H9 (cell line): ENCODE measurements at regions not wholly inside any gene's neighbourhood (a gene's known extent, or its start where the extent isn't known, plus 50 kb on each side); places are given as distances from the start of the nearest gene placed in this dataset.
"Not testable (repeated sequence)": the region's sequence is repeated elsewhere in the genome, so short reads cannot be mapped to it uniquely, and the experiment has no call there.

Source experiments
- DNase-seq: peaks from one replicate; pipeline ENCODE4 v3.0.0-alpha.2; 2017
- H2AFZ ChIP-seq: one replicate; pipeline ENCODE4 v1.6.1; 2013; ENCODE audit warnings: mild to moderate bottlenecking, low read length, control low read depth, moderate library complexity
- H2AK5ac ChIP-seq: 2 replicates; pipeline ENCODE4 v1.6.1; 2013; ENCODE audit warnings: low read length, control low read depth, mixed read lengths; ENCODE audit not compliant: insufficient read length
- H2BK120ac ChIP-seq: one replicate; pipeline ENCODE4 v1.6.1; 2013; ENCODE audit warnings: low read depth, mild to moderate bottlenecking, low read length, control low read depth, inconsistent platforms; ENCODE audit not compliant: poor library complexity, severe bottlenecking
- H2BK12ac ChIP-seq: 2 replicates; pipeline ENCODE4 v1.6.1; 2013; ENCODE audit warnings: low read length, control low read depth, mixed read lengths, low read depth; ENCODE audit not compliant: insufficient read length
- H2BK15ac ChIP-seq: 2 replicates; pipeline ENCODE4 v1.6.1; 2013; ENCODE audit warnings: low read depth, low read length, control low read depth
- H2BK20ac ChIP-seq: one replicate; pipeline ENCODE4 v1.6.1; 2013; ENCODE audit warnings: low read depth, mild to moderate bottlenecking, low read length, control low read depth, inconsistent platforms; ENCODE audit not compliant: poor library complexity, severe bottlenecking
- H2BK5ac ChIP-seq: 2 replicates; pipeline ENCODE4 v1.6.1; 2013; ENCODE audit warnings: low read length, control low read depth, mixed read lengths; ENCODE audit not compliant: insufficient read length
- H3K14ac ChIP-seq: 2 replicates; pipeline ENCODE4 v1.6.1; 2013; ENCODE audit warnings: low read length, control low read depth; ENCODE audit not compliant: insufficient read depth
- H3K18ac ChIP-seq: 2 replicates; pipeline ENCODE4 v1.6.1; 2013; ENCODE audit warnings: low read depth, mild to moderate bottlenecking, mixed read lengths, low read length, control low read depth; ENCODE audit not compliant: insufficient read length
- H3K23ac ChIP-seq: 2 replicates; pipeline ENCODE4 v1.6.1; 2013; ENCODE audit warnings: low read length, control low read depth, mixed read lengths, low read depth; ENCODE audit not compliant: insufficient read length
- H3K23me2 ChIP-seq: 2 replicates; pipeline ENCODE4 v1.6.1; 2013; ENCODE audit warnings: low read depth, mild to moderate bottlenecking, mixed read lengths, low read length, control low read depth; ENCODE audit not compliant: insufficient read length, poor library complexity, severe bottlenecking
- H3K27ac ChIP-seq: 2 replicates; pipeline ENCODE4 v1.5.1; 2013; ENCODE audit warnings: low read length, control low read depth, mixed read lengths, low read depth; ENCODE audit not compliant: insufficient read length
- H3K27me3 ChIP-seq: 2 replicates; pipeline ENCODE4 v1.6.1; 2013; ENCODE audit warnings: low read length, control low read depth, inconsistent platforms; ENCODE audit not compliant: insufficient read depth
- H3K4ac ChIP-seq: 2 replicates; pipeline ENCODE4 v1.6.1; 2013; ENCODE audit warnings: low read depth, mild to moderate bottlenecking, control low read depth, inconsistent platforms, low read length, moderate library complexity
- H3K4me1 ChIP-seq: 2 replicates; pipeline ENCODE4 v1.6.1; 2013; ENCODE audit warnings: low read length, control low read depth, inconsistent platforms; ENCODE audit not compliant: insufficient read depth
- H3K4me2 ChIP-seq: 2 replicates; pipeline ENCODE4 v1.6.1; 2013; ENCODE audit warnings: low read length, control low read depth, mixed read lengths; ENCODE audit not compliant: insufficient read length, insufficient read depth
- H3K56ac ChIP-seq: 2 replicates; pipeline ENCODE4 v1.6.1; 2013; ENCODE audit warnings: low read depth, mild to moderate bottlenecking, mixed read lengths, low read length, control low read depth; ENCODE audit not compliant: insufficient read length
- H3K79me1 ChIP-seq: 2 replicates; pipeline ENCODE4 v1.6.1; 2013; ENCODE audit warnings: low read depth, mild to moderate bottlenecking, moderate library complexity, low read length, control low read depth, inconsistent platforms; ENCODE audit not compliant: insufficient read depth, poor library complexity, severe bottlenecking
- H3K79me2 ChIP-seq: 2 replicates; pipeline ENCODE4 v1.6.1; 2013; ENCODE audit warnings: low read length, control low read depth, inconsistent platforms; ENCODE audit not compliant: insufficient read depth
- H3K9ac ChIP-seq: 2 replicates; pipeline ENCODE4 v1.6.1; 2013; ENCODE audit warnings: low read length, control low read depth, mixed read lengths; ENCODE audit not compliant: insufficient read length; ENCODE audit errors: extremely low read depth
- H3K9me3 ChIP-seq: one replicate; pipeline ENCODE4 v1.6.1; 2013; ENCODE audit warnings: low read depth, low read length, inconsistent platforms; ENCODE audit not compliant: control insufficient read depth
- H3T11ph ChIP-seq: one replicate; pipeline ENCODE4 v1.6.1; 2013; ENCODE audit warnings: mild to moderate bottlenecking, low read length, control low read depth, inconsistent platforms
- H4K20me1 ChIP-seq: one replicate; pipeline ENCODE4 v1.6.1; 2013; ENCODE audit not compliant: control insufficient read depth, insufficient read length, insufficient read depth
- H4K5ac ChIP-seq: 2 replicates; pipeline ENCODE4 v1.6.1; 2013; ENCODE audit warnings: low read depth, mild to moderate bottlenecking, mixed read lengths, low read length, control low read depth; ENCODE audit not compliant: insufficient read length
- H4K8ac ChIP-seq: replicated peaks from 2 replicates; pipeline ENCODE4 v1.6.1; 2013; ENCODE audit warnings: low read length, control low read depth, mixed read lengths, low read depth; ENCODE audit not compliant: insufficient read length
- H4K91ac ChIP-seq: 2 replicates; pipeline ENCODE4 v1.6.1; 2013; ENCODE audit warnings: low read depth, mild to moderate bottlenecking, moderate library complexity, mixed read lengths, low read length, control low read depth; ENCODE audit not compliant: insufficient read length
- H3K27ac Mint-ChIP-seq, 3 experiments: 2 replicates in 2 of 3; 3 replicates in 1 of 3; pipeline ENCODE4 v1.8.0; 2020 to 2021; ENCODE audit warnings: mixed read lengths in 3 of 3, mild to moderate bottlenecking in 1 of 3, moderate library complexity in 1 of 3
- H3K27me3 Mint-ChIP-seq: 2 replicates; pipeline ENCODE4 v1.8.0; 2021; ENCODE audit warnings: low read depth, mild to moderate bottlenecking, moderate library complexity, mixed read lengths
- H3K36me3 Mint-ChIP-seq, 3 experiments: 2 replicates in 2 of 3; 3 replicates in 1 of 3; pipeline ENCODE4 v1.8.0; 2020 to 2021; ENCODE audit warnings: low read depth in 3 of 3, mixed read lengths in 3 of 3; ENCODE audit not compliant: insufficient read depth in 1 of 3
- H3K4me1 Mint-ChIP-seq, 2 experiments: 2 replicates each; pipeline ENCODE4 v1.8.0; 2020; ENCODE audit warnings: mixed read lengths in 2 of 2
- H3K4me3 Mint-ChIP-seq, 2 experiments: 2 replicates in 1 of 2; 3 replicates in 1 of 2; pipeline ENCODE4 v1.8.0; 2020 to 2021; ENCODE audit warnings: mild to moderate bottlenecking in 2 of 2, mixed read lengths in 2 of 2, moderate library complexity in 1 of 2
- H3K9me3 Mint-ChIP-seq, 2 experiments: 2 replicates in 1 of 2; 3 replicates in 1 of 2; pipeline ENCODE4 v1.8.0; 2020; ENCODE audit warnings: mild to moderate bottlenecking in 2 of 2, mixed read lengths in 2 of 2, moderate library complexity in 1 of 2
- WGBS: extraction: QIAGEN DNeasy Blood & Tissue Kit; methylation state at CpG from one replicate; pipeline ENCODE4 v1.1.7; 2013; ENCODE audit warnings: missing lambda C conversion rate, low lambda C conversion rate, mixed read lengths; ENCODE audit not compliant: insufficient read length; ENCODE audit errors: extremely low coverage; 5-methylcytosine and 5-hydroxymethylcytosine counted together
- TF ChIP-seq, protein P1 (sequence below): fragments of 200-600 bp; sonication (generic); conservative IDR thresholded peaks from 3 replicates; pipeline ENCODE4 v1.8.0; 2021; ENCODE audit warnings: antibody characterized with exemption, mild to moderate bottlenecking

DNA sequence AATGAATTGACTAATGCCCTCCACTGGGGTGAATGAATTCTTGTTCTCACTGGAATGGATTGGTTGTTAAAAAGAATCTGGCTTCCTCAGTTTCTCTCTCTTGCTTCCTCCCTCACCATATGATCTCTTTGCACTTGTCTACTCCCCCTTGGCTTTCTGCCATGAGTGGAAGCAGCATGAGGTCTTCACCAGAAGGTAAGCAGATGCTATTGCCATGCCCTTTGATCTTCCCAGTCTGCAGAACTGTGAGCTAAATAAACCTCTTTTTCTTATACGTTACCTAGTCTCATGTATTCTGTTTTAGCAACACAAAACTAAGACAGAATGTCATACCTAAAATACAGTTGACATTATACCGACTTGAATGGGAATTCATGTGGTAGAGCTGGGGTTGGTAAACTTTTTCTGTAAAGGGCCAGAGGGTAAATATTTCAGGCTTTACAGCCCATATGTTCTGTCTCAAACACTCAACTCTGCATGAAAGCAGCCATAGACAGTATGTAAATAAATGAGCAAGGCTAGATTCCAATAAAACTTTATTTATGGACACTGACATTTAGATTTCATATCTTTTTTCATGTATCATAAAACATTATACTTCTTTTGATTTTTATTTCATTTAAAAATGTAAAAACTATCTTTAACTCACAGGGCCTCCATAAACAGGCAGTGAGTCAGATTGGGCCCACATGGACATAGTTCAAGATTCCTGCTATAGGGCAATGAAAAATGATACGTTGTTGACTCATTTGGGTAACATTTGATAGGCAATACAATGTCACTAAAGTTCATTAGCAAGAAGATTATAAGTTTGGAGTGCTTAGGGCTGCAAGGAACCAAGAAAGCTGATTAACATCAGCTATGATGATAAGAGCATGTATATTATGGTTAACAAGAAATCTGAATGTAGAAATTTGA is 79.4 kb upstream of the TLE4 start:
- Histone ChIP-seq H3K23me2 (no peaks in the 10 kb centered on the region), H2BK5ac (no peak overlapping the region), H3T11ph (no peak overlapping the region), H3K23ac (no peak overlapping the region), H2AFZ (no peak overlapping the region), H2AK5ac (no peak overlapping the region), H3K79me2 (no peaks in the 10 kb centered on the region), H3K4me2 (no peak overlapping the region), H3K18ac (no peak overlapping the region), H2BK15ac (no peak overlapping the region), H3K4ac (no peak overlapping the region), H3K27ac (no peak overlapping the region), H3K14ac (no peak overlapping the region), H3K4me1 (no peaks in the 10 kb centered on the region), H3K27me3 (no peaks in the 10 kb centered on the region), H2BK120ac (no peak overlapping the region), H3K79me1 (no peaks in the 10 kb centered on the region), H2BK12ac (no peak overlapping the region), H4K91ac (no peak overlapping the region), H4K20me1 (no peaks in the 10 kb centered on the region), H3K9ac (no peak overlapping the region), H4K8ac (no peak overlapping the region), H3K9me3 (no peaks in the 10 kb centered on the region), H4K5ac (no peak overlapping the region), H3K56ac (no peak overlapping the region), H2BK20ac (no peak overlapping the region)
- no CpG with 5 or more reads among the region's 3 CpGs for WGBS
- Mint-ChIP-seq H3K4me1 (peaks cover 3 to 5% of the 10 kb centered on the region in 2 experiments; a peak in 1 of 4 replicates), H3K27me3 (no peaks in the 10 kb centered on the region), H3K27ac (no peak overlapping the region), H3K36me3 (no peaks in the 10 kb centered on the region), H3K9me3 (no peaks in the 10 kb centered on the region; a peak in 1 of 5 replicates), H3K4me3 (no peak overlapping the region)
- no peak for DNase-seq
- TF ChIP-seq, protein P1, sequence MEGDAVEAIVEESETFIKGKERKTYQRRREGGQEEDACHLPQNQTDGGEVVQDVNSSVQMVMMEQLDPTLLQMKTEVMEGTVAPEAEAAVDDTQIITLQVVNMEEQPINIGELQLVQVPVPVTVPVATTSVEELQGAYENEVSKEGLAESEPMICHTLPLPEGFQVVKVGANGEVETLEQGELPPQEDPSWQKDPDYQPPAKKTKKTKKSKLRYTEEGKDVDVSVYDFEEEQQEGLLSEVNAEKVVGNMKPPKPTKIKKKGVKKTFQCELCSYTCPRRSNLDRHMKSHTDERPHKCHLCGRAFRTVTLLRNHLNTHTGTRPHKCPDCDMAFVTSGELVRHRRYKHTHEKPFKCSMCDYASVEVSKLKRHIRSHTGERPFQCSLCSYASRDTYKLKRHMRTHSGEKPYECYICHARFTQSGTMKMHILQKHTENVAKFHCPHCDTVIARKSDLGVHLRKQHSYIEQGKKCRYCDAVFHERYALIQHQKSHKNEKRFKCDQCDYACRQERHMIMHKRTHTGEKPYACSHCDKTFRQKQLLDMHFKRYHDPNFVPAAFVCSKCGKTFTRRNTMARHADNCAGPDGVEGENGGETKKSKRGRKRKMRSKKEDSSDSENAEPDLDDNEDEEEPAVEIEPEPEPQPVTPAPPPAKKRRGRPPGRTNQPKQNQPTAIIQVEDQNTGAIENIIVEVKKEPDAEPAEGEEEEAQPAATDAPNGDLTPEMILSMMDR: no peak

DNA sequence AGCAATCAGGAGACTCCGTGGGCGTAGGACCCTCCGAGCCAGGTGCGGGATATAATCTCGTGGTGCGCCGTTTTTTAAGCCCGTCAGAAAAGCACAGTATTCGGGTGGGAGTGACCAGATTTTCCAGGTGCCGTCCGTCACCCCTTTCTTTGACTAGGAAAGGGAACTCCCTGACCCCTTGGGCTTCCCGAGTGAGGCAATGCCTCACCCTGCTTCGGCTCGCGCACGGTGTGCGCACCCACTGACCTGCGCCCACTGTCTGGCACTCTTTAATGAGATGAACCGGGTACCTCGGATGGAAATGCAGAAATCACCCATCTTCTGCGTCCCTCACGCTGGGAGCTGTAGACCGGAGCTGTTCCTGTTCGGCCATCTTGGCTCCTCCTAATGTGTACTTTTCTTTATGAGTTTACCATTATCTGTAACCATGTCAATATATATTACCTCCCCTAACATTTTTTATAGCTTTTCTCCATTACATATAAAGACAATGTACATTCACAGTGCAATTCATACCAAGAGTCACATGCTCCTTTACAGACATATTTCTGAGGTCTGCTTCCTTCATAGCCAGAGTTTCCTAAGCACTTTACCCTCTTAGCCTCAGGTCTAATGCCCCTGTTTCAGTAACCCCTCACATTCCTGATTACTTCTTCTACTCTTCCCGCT is 71.4 kb upstream of the TLE4 start:
- H3K27me3 Mint-ChIP-seq, H4K91ac ChIP-seq, H2BK120ac ChIP-seq, H2BK5ac ChIP-seq, H3K18ac ChIP-seq, H3K4me2 ChIP-seq, H2BK12ac ChIP-seq, H3K14ac ChIP-seq, H3K4me1 ChIP-seq, H2BK20ac ChIP-seq, H3K79me2 ChIP-seq, H2BK15ac ChIP-seq, H4K5ac ChIP-seq, H4K8ac ChIP-seq, H3K56ac ChIP-seq, H2AFZ ChIP-seq, H3K27ac ChIP-seq, H2AK5ac ChIP-seq, H3K4me1 Mint-ChIP-seq, H3K4ac ChIP-seq, H3K23ac ChIP-seq, DNase-seq, H3K4me3 Mint-ChIP-seq, H3K9ac ChIP-seq, H3K27ac Mint-ChIP-seq, H3K23me2 ChIP-seq, H3K79me1 ChIP-seq, H3T11ph ChIP-seq, H4K20me1 ChIP-seq, H3K9me3 ChIP-seq, H3K27me3 ChIP-seq: not testable (repeated sequence)
- Mint-ChIP-seq H3K36me3 (peaks cover 0 to 10% (median 7%) of the 10 kb centered on the region in 3 experiments; a peak in 3 of 7 replicates), H3K9me3 (peaks cover 8 to 11% of the 10 kb centered on the region in 2 experiments)
- WGBS: no CpG with 5 or more reads among the region's 25 CpGs
